Glutamatergic neuron (in vitro differentiated cells): ENCODE measurements at regions not wholly inside any gene's neighbourhood (a gene's known extent, or its start where the extent isn't known, plus 50 kb on each side); places are given as distances from the start of the nearest gene placed in this dataset.

ENCODE experiments used
- DNase-seq: peaks from one replicate; pipeline ENCODE4 v3.0.0; 2022
- H3K27ac Mint-ChIP-seq: one replicate; pipeline ENCODE4 v1.8.0; 2020; ENCODE audit warnings: mild to moderate bottlenecking, mixed read lengths, inconsistent platforms; ENCODE audit not compliant: unreplicated experiment
- H3K27me3 Mint-ChIP-seq: one replicate; pipeline ENCODE4 v1.8.0; 2020; ENCODE audit warnings: mild to moderate bottlenecking, moderate library complexity, mixed read lengths, inconsistent platforms; ENCODE audit not compliant: unreplicated experiment
- H3K36me3 Mint-ChIP-seq: one replicate; pipeline ENCODE4 v1.8.0; 2020; ENCODE audit warnings: mild to moderate bottlenecking, mixed read lengths, inconsistent platforms; ENCODE audit not compliant: unreplicated experiment
- H3K4me1 Mint-ChIP-seq: one replicate; pipeline ENCODE4 v1.8.0; 2020; ENCODE audit warnings: mild to moderate bottlenecking, low read depth, mixed read lengths, inconsistent platforms; ENCODE audit not compliant: unreplicated experiment
- H3K4me3 Mint-ChIP-seq: one replicate; pipeline ENCODE4 v1.8.0; 2020; ENCODE audit warnings: mild to moderate bottlenecking, mixed read lengths, inconsistent platforms; ENCODE audit not compliant: unreplicated experiment
- H3K9me3 Mint-ChIP-seq: one replicate; pipeline ENCODE4 v1.8.0; 2020; ENCODE audit warnings: mild to moderate bottlenecking, moderate library complexity, mixed read lengths, inconsistent platforms; ENCODE audit not compliant: unreplicated experiment
- TF ChIP-seq, protein P1 (sequence below): fragments of 200-600 bp; sonication (generic); IDR thresholded peaks from one replicate; pipeline ENCODE4 v1.5.0; 2021; ENCODE audit not compliant: partially characterized antibody, unreplicated experiment

- TF ChIP-seq, protein P1, sequence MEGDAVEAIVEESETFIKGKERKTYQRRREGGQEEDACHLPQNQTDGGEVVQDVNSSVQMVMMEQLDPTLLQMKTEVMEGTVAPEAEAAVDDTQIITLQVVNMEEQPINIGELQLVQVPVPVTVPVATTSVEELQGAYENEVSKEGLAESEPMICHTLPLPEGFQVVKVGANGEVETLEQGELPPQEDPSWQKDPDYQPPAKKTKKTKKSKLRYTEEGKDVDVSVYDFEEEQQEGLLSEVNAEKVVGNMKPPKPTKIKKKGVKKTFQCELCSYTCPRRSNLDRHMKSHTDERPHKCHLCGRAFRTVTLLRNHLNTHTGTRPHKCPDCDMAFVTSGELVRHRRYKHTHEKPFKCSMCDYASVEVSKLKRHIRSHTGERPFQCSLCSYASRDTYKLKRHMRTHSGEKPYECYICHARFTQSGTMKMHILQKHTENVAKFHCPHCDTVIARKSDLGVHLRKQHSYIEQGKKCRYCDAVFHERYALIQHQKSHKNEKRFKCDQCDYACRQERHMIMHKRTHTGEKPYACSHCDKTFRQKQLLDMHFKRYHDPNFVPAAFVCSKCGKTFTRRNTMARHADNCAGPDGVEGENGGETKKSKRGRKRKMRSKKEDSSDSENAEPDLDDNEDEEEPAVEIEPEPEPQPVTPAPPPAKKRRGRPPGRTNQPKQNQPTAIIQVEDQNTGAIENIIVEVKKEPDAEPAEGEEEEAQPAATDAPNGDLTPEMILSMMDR = no peak
- Mint-ChIP-seq H3K27me3 (peaks cover 10% of the 10 kb centered on the region), H3K9me3 (peaks cover 10% of the 10 kb centered on the region), H3K4me1 (peaks cover 28% of the 10 kb centered on the region), H3K27ac (no peak overlapping the region), H3K36me3 (no peaks in the 10 kb centered on the region), H3K4me3 (no peak overlapping the region)
- DNase-seq = no peak
Measured at GRCh38 chr7:22564511-22565045, 64.6 kb upstream of the STEAP1B start.

DNA sequence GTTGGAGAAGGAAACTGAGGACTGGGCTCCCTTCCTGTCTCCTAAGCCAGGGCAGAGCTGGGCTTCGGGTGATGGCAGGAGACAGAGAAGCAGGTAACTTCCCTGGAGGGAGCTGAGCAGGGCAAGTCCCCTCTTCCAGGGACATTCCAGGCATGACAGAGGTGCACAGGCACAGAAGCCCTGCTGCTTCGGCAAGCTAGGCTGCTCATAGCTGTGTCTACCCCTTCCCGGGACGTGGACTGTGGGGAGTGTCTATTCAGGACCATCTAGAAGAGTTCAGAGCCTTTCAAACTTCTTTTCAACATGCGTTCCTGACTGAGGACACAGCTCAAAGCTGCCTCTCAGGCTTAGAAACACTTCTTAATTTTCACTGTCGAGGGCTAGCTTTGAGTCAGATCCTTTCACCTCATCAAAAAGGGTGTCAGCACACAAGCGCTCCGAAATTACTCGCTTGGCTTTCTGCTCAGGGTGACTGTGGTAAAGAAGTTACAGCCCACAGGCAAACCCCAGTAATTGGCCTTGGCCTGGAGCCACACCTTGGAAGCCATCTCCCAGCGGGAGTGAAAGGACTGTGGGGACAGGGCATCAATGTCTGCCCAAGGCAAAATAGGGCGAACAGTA, 63.7 kb upstream of the STEAP1B start:
- H3K4me3 Mint-ChIP-seq = no peak overlapping the region
- peaks cover 9% of the 10 kb centered on the region for H3K27me3 Mint-ChIP-seq
- TF ChIP-seq, protein P1 = no peak
- no peak for DNase-seq
- peaks cover 28% of the 10 kb centered on the region for H3K4me1 Mint-ChIP-seq
- no peaks in the 10 kb centered on the region for H3K36me3 Mint-ChIP-seq
- H3K27ac Mint-ChIP-seq = no peak overlapping the region
- H3K9me3 Mint-ChIP-seq = peaks cover 10% of the 10 kb centered on the region

GRCh38 chr7:22563032-22563501, 63.1 kb upstream of the STEAP1B start:
- H3K4me1 Mint-ChIP-seq = peaks cover 28% of the 10 kb centered on the region

DNA sequence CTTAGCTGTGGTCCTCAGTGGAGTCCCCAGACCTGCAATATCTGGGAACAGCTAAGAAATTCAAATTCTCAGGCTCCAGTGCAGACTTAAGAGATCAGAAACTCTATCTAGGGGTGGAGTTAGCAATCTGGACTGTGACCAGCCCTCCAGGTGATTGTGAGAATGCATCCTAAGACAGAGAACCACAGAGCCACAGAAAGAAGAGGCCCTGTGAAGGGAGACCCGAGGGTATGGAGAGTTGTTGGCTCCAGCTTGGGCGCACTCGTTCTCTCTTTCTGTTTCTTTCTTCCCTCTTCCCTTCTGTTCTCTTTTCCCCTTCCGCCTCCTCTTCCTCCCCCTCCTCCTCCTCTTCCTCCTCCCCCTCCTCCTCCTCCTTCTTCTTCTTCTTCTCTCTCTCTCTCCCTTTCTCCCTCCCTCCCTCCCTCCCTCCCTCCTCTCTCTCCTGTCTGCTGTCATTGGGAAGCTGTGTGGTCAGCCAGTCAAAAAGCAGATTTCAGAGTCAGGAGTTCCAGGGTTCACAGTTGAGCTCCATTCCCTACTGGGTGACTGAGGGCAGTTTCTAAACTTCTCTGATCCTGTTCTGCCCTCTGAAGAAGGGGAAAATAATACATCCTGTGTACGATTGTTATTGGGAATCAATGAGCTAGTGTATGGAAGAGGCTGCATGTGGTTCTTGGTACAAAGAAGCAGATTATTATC, 62.1 kb upstream of the STEAP1B start:
- Mint-ChIP-seq H3K27ac (no peak overlapping the region), H3K4me1 (peaks cover 28% of the 10 kb centered on the region), H3K4me3 (no peak overlapping the region), H3K27me3 (peaks cover 8% of the 10 kb centered on the region), H3K36me3 (no peaks in the 10 kb centered on the region), H3K9me3 (peaks cover 10% of the 10 kb centered on the region)
- TF ChIP-seq, protein P1 = no peak
- DNase-seq = no peak

More at GRCh38 chr7:22563032-22563501, 63.1 kb upstream of the STEAP1B start:
- TF ChIP-seq, protein P1 = no peak
- Mint-ChIP-seq H3K4me3 (peak overlapping the region; percentile 31), H3K36me3 (no peaks in the 10 kb centered on the region), H3K9me3 (peaks cover 10% of the 10 kb centered on the region), H3K27me3 (peaks cover 8% of the 10 kb centered on the region), H3K27ac (no peak overlapping the region)
- DNase-seq = peak; percentile 20
